HepG2 (cell line): ENCODE measurements at regions not wholly inside any gene's neighbourhood (a gene's known extent, or its start where the extent isn't known, plus 50 kb on each side); places are given as distances from the start of the nearest gene placed in this dataset.

Experiments
- E2F5 ChIP-seq: sonication (generic); formaldehyde crosslinking; conservative IDR thresholded peaks from 2 replicates; pipeline ENCODE4 v1.4.0; 2020; ENCODE audit warnings: missing genetic modification reagents
- EZH2 ChIP-seq: conservative IDR thresholded peaks from 2 replicates; pipeline ENCODE4 v1.6.1; 2012; ENCODE audit warnings: mild to moderate bottlenecking, low read depth, low read length, moderate library complexity
- HOMEZ ChIP-seq: IDR thresholded peaks from 2 replicates; pipeline ENCODE4 v1.6.1; 2016; ENCODE audit warnings: low read depth
- SKIL ChIP-seq: sonication (generic); formaldehyde crosslinking; IDR thresholded peaks from 2 replicates; pipeline ENCODE4 v1.8.0; 2022; ENCODE audit warnings: missing genetic modification reagents, mild to moderate bottlenecking, moderate library complexity, borderline replicate concordance
- U2AF1 ChIP-seq: fragments of 200-400 bp; formaldehyde crosslinking; optimal IDR thresholded peaks from 2 replicates; pipeline ENCODE3; 2017; ENCODE audit warnings: mild to moderate bottlenecking, low read depth, low read length
- USF2 ChIP-seq, 2 experiments: sonication (generic) in 1 of 2; formaldehyde crosslinking in 1 of 2; IDR thresholded peaks; 2 replicates each; pipeline versions ENCODE4 v1.5.1 to v1.6.1; 2011 to 2020; ENCODE audit warnings: borderline replicate concordance in 1 of 2, low read depth in 1 of 2, low read length in 1 of 2, mild to moderate bottlenecking in 1 of 2, missing genetic modification reagents in 1 of 2, moderate library complexity in 1 of 2
- ZMYM2 ChIP-seq: sonication (generic); formaldehyde crosslinking; IDR thresholded peaks from 2 replicates; pipeline ENCODE4 v1.8.0; 2022; ENCODE audit warnings: mild to moderate bottlenecking, missing genetic modification reagents
- ZNF652 ChIP-seq: IDR thresholded peaks from 2 replicates; pipeline ENCODE4 v1.6.1; 2016; ENCODE audit warnings: low read depth, borderline replicate concordance
- ZNF790 ChIP-seq: sonication (generic); formaldehyde crosslinking; IDR thresholded peaks from 2 replicates; pipeline ENCODE4 v1.8.0; 2022; ENCODE audit warnings: missing genetic modification reagents, mild to moderate bottlenecking, borderline replicate concordance

- TF ChIP-seq USF2 (IDR thresholded peaks at IDR 0.05; ENCODE audit: low read depth, low read length) (no peak), USF2 (CRISPR knock-in tag; IDR thresholded peaks at IDR 0.05; ENCODE audit: borderline replicate concordance) (no peak), E2F5 (CRISPR knock-in tag) (no peak), ZNF652 (CRISPR knock-in tag) (no peak), SKIL (CRISPR knock-in tag) (no peak), U2AF1 (no peak), HOMEZ (CRISPR knock-in tag) (no peak), EZH2 (no peak), ZMYM2 (CRISPR knock-in tag) (no peak), ZNF790 (CRISPR knock-in tag) (no peak)
These were observed 216.4 kb upstream of the SGCG start for GRCh38 chr13:22964245-22964966.
